HEK293 (cell line): ENCODE measurements at regions not wholly inside any gene's neighbourhood (a gene's known extent, or its start where the extent isn't known, plus 50 kb on each side); places are given as distances from the start of the nearest gene placed in this dataset.

Source experiments
- PRDM1 ChIP-seq: fragments of 450-650 bp; formaldehyde crosslinking; IDR thresholded peaks from 2 replicates; pipeline ENCODE4; 2016; ENCODE audit warnings: missing biosample characterization, missing genetic modification characterization
- ZNF223 ChIP-seq: fragments of 450-650 bp; formaldehyde crosslinking; IDR thresholded peaks from 2 replicates; pipeline ENCODE4 v1.5.1; 2016; ENCODE audit warnings: missing biosample characterization, missing genetic modification characterization
- ZNF274 ChIP-seq, 2 experiments: fragments of 200-500 bp in 1 of 2; fragments of 450-650 bp in 1 of 2; sonication (Bioruptor generic) in 1 of 2; formaldehyde crosslinking in 1 of 2; IDR thresholded peaks; 2 replicates each; pipeline versions ENCODE4 v1.5.1 to v1.6.1; 2014 to 2016; ENCODE audit warnings: borderline replicate concordance in 1 of 2, inconsistent platforms in 1 of 2, low read length in 1 of 2, missing biosample characterization in 1 of 2, missing genetic modification characterization in 1 of 2
- ZNF830 ChIP-seq: fragments of 450-650 bp; IDR thresholded peaks from 2 replicates; pipeline ENCODE4 v1.5.0; 2018; ENCODE audit warnings: missing biosample characterization, missing genetic modification characterization, low read depth, mild to moderate bottlenecking, moderate library complexity
- TF ChIP-seq, protein P1 (sequence below): fragments of 450-650 bp; formaldehyde crosslinking; IDR thresholded peaks from 2 replicates; pipeline ENCODE4 v1.5.1; 2016; ENCODE audit warnings: missing biosample characterization, missing genetic modification characterization
- TF ChIP-seq, protein P2 (sequence below): fragments of 450-650 bp; formaldehyde crosslinking; IDR thresholded peaks from 2 replicates; pipeline ENCODE4 v1.5.1; 2016; ENCODE audit warnings: missing biosample characterization, missing genetic modification characterization

DNA sequence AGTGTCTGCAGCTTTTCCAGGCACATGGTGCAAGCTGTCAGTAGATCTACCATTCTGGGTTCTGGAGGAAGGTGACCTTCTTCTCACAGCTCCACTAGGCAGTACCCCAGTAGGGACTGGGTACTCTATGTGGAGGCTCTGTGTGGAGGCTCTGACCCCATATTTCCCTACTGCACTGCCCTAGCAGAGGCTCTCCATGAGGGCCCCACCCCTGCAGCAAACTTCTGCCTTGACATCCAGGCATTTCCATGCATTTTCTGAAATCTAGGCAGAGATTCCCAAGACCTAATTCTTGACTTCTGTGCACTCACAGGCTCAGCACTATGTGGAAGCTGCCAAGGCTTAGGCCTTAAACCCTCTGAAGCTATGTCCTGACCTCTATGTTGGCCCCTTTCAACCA lies 1060.0 kb downstream of the NAALADL2 start:
- no peak for TF ChIP-seq ZNF274 (IDR thresholded peaks at IDR 0.05; ENCODE audit: low read length)
- no peak for TF ChIP-seq ZNF274 (tag by site-specific recombination; IDR thresholded peaks at IDR 0.05; ENCODE audit: borderline replicate concordance)
- TF ChIP-seq ZNF223 = no peak
- TF ChIP-seq PRDM1 (tag by site-specific recombination) = no peak
- TF ChIP-seq, protein P1, sequence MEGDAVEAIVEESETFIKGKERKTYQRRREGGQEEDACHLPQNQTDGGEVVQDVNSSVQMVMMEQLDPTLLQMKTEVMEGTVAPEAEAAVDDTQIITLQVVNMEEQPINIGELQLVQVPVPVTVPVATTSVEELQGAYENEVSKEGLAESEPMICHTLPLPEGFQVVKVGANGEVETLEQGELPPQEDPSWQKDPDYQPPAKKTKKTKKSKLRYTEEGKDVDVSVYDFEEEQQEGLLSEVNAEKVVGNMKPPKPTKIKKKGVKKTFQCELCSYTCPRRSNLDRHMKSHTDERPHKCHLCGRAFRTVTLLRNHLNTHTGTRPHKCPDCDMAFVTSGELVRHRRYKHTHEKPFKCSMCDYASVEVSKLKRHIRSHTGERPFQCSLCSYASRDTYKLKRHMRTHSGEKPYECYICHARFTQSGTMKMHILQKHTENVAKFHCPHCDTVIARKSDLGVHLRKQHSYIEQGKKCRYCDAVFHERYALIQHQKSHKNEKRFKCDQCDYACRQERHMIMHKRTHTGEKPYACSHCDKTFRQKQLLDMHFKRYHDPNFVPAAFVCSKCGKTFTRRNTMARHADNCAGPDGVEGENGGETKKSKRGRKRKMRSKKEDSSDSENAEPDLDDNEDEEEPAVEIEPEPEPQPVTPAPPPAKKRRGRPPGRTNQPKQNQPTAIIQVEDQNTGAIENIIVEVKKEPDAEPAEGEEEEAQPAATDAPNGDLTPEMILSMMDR (tag by site-specific recombination) = no peak
- TF ChIP-seq, protein P2, sequence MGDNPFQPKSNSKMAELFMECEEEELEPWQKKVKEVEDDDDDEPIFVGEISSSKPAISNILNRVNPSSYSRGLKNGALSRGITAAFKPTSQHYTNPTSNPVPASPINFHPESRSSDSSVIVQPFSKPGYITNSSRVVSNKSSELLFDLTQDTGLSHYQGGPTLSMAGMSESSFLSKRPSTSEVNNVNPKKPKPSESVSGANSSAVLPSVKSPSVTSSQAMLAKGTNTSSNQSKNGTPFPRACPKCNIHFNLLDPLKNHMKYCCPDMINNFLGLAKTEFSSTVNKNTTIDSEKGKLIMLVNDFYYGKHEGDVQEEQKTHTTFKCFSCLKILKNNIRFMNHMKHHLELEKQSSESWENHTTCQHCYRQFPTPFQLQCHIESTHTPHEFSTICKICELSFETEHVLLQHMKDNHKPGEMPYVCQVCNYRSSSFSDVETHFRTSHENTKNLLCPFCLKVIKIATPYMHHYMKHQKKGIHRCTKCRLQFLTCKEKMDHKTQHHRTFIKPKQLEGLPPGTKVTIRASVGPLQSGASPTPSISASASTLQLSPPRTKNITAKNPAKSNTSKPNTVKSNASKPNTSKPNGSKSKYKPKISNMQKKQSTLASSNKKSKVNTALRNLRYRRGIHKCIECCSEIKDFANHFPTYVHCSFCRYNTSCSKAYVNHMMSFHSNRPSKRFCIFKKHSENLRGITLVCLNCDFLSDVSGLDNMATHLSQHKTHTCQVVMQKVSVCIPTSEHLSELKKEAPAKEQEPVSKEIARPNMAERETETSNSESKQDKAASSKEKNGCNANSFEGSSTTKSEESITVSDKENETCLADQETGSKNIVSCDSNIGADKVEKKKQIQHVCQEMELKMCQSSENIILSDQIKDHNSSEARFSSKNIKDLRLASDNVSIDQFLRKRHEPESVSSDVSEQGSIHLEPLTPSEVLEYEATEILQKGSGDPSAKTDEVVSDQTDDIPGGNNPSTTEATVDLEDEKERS (tag by site-specific recombination) = no peak
- no peak for TF ChIP-seq ZNF830 (tag by site-specific recombination)
